Transverse colon (tissue), 4 donors: ENCODE measurements at regions not wholly inside any gene's neighbourhood (a gene's known extent, or its start where the extent isn't known, plus 50 kb on each side); places are given as distances from the start of the nearest gene placed in this dataset.

ENCODE experiments used
- CTCF ChIP-seq, 5 experiments: fragments of 200-600 bp in 3 of 5; fragments of 450-650 bp in 2 of 5; sonication (generic) in 3 of 5; IDR thresholded peaks; 1 replicate in 2 of 5; 2 replicates in 3 of 5; pipeline ENCODE4 v1.5.1; 2016 to 2017; ENCODE audit warnings: antibody characterized with exemption in 5 of 5, inconsistent platforms in 3 of 5, mild to moderate bottlenecking in 2 of 5, moderate library complexity in 1 of 5
- EP300 ChIP-seq: sonication (generic); formaldehyde crosslinking; IDR thresholded peaks from one replicate; pipeline ENCODE4 v1.6.1; 2017; ENCODE audit warnings: antibody characterized with exemption, low read depth
- POLR2A ChIP-seq: fragments of 450-650 bp; IDR thresholded peaks from one replicate; pipeline ENCODE4 v1.6.1; 2016; ENCODE audit warnings: antibody characterized with exemption, mild to moderate bottlenecking, moderate library complexity
- POLR2AphosphoS5 ChIP-seq, 3 donors: sonication (generic); formaldehyde crosslinking; IDR thresholded peaks; one replicate each; pipeline ENCODE4 v1.6.1; 2016; ENCODE audit warnings: antibody characterized with exemption in 3 of 3

DNA sequence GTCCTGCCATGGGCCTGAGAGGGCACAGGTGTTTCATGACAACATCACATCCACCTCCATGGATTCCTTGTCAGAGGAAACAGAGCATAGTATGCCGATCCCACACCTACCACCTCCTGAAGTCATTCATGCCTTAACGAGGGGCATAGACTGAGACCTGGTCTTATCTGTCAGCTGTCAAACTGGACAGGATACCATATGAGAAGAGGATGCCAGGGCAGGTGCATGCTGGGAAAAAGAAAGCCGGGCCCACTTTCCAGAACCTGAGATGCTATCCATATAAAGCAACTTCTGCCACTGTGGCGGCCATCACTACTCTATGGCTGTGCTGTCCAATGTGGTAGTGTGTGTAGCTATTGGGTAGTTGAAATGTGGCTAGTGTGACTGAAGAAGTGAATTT is 116.0 kb upstream of the SIX2 start:
- TF ChIP-seq CTCF (IDR thresholded peaks at IDR 0.05) = no peak
- no peak for TF ChIP-seq POLR2A
- TF ChIP-seq EP300 = no peak
- TF ChIP-seq POLR2AphosphoS5 (IDR thresholded peaks at IDR 0.05) = no peak
